Activated T-cell treated with anti-CD3 and anti-CD28 coated beads for 48 hours (primary cell): ENCODE measurements at regions not wholly inside any gene's neighbourhood (a gene's known extent, or its start where the extent isn't known, plus 50 kb on each side); places are given as distances from the start of the nearest gene placed in this dataset.
"Not testable (repeated sequence)": the region's sequence is repeated elsewhere in the genome, so short reads cannot be mapped to it uniquely, and the experiment has no call there.

Experiments used
- DNase-seq: peaks from one replicate; pipeline ENCODE4 v3.0.0-alpha.2; 2020; ENCODE audit warnings: low read depth

GRCh38 chr18:66867653-66868052 is 263.8 kb upstream of the CDH19 start:
- no peak for DNase-seq

- not testable (repeated sequence) for DNase-seq
Observed at GRCh38 chr18:66866427-66866940, 262.6 kb upstream of the CDH19 start.

GRCh38 chr18:66838340-66838987 is 234.6 kb upstream of the CDH19 start:
- no peak for DNase-seq

GRCh38 chr18:66833646-66834045 is 229.8 kb upstream of the CDH19 start:
- no peak for DNase-seq

GRCh38 chr18:66826211-66826610 is 222.3 kb upstream of the CDH19 start:
- DNase-seq, result no peak

- no peak for DNase-seq
Observed at GRCh38 chr18:66825347-66825746, 221.5 kb upstream of the CDH19 start.

GRCh38 chr18:66819235-66819634 is 215.3 kb upstream of the CDH19 start:
- no peak for DNase-seq

- no peak for DNase-seq
Observed at GRCh38 chr18:66813138-66813537, 209.2 kb upstream of the CDH19 start.

- no peak for DNase-seq
Observed at GRCh38 chr18:66795051-66795450, 191.2 kb upstream of the CDH19 start.

GRCh38 chr18:66792466-66792865 is 188.6 kb upstream of the CDH19 start:
- DNase-seq, result no peak

- DNase-seq, result no peak
Observed at GRCh38 chr18:66780609-66781008, 176.7 kb upstream of the CDH19 start.

GRCh38 chr18:66778048-66778447 is 174.2 kb upstream of the CDH19 start:
- no peak for DNase-seq

GRCh38 chr18:66769375-66769774 is 165.5 kb upstream of the CDH19 start:
- no peak for DNase-seq

GRCh38 chr18:66764230-66764629 is 160.3 kb upstream of the CDH19 start:
- no peak for DNase-seq

GRCh38 chr18:66761166-66761565 is 157.3 kb upstream of the CDH19 start:
- DNase-seq, result no peak

GRCh38 chr18:66760559-66760958 is 156.7 kb upstream of the CDH19 start:
- DNase-seq, result no peak

- no peak for DNase-seq
Observed at GRCh38 chr18:66759050-66759828, 155.3 kb upstream of the CDH19 start.

GRCh38 chr18:66757946-66758345 is 154.1 kb upstream of the CDH19 start:
- no peak for DNase-seq

- no peak for DNase-seq
Observed at GRCh38 chr18:66754335-66754734, 150.4 kb upstream of the CDH19 start.

- no peak for DNase-seq
Observed at GRCh38 chr18:66752733-66753132, 148.8 kb upstream of the CDH19 start.

GRCh38 chr18:66749481-66750035 is 145.7 kb upstream of the CDH19 start:
- DNase-seq, result no peak

GRCh38 chr18:66749030-66749429 is 145.1 kb upstream of the CDH19 start:
- no peak for DNase-seq

- no peak for DNase-seq
Observed at GRCh38 chr18:66742832-66743231, 138.9 kb upstream of the CDH19 start.
